ENCODE measurements at regions not wholly inside any gene's neighbourhood (a gene's known extent, or its start where the extent isn't known, plus 50 kb on each side); places are given as distances from the start of the nearest gene placed in this dataset.
"Not testable (repeated sequence)": the region's sequence is repeated elsewhere in the genome, so short reads cannot be mapped to it uniquely, and the experiment has no call there.

DNA sequence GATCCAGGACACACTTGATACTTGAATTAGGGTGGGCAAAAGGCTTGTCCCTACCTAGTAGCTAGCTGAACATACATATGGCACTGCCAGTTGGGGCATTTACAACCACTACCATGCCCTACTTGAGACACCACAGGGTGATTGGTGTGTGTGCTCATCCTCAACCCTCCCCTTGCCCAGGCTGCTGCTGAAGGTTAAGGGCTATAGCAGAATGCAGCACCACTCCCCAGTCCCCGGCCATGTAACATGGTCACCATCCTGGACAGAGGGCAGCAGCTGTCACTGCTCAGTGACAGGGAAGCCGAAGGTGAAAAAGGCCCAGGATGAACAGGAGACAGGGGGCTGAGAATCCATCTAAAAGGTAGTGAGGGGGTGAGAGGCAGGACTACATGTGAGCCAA is 273.9 kb upstream of the SGCD start:
- no peaks in the 10 kb centered on the region for H3K4me1 Mint-ChIP-seq (ENCODE audit: low read depth)
- H3K4me3 Mint-ChIP-seq: no peak overlapping the region
- H3K36me3 Mint-ChIP-seq (ENCODE audit: low read depth): no peaks in the 10 kb centered on the region
- no peaks in the 10 kb centered on the region; the same call in 1 of the 2 replicates for H3K27me3 Mint-ChIP-seq (ENCODE audit: insufficient read depth)
- no peak overlapping the region for H3K27ac Mint-ChIP-seq
- TF ChIP-seq, protein P1, sequence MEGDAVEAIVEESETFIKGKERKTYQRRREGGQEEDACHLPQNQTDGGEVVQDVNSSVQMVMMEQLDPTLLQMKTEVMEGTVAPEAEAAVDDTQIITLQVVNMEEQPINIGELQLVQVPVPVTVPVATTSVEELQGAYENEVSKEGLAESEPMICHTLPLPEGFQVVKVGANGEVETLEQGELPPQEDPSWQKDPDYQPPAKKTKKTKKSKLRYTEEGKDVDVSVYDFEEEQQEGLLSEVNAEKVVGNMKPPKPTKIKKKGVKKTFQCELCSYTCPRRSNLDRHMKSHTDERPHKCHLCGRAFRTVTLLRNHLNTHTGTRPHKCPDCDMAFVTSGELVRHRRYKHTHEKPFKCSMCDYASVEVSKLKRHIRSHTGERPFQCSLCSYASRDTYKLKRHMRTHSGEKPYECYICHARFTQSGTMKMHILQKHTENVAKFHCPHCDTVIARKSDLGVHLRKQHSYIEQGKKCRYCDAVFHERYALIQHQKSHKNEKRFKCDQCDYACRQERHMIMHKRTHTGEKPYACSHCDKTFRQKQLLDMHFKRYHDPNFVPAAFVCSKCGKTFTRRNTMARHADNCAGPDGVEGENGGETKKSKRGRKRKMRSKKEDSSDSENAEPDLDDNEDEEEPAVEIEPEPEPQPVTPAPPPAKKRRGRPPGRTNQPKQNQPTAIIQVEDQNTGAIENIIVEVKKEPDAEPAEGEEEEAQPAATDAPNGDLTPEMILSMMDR (IDR thresholded peaks at IDR 0.05): no peak
- DNase-seq: no peak
- H3K9me3 Mint-ChIP-seq: peaks cover 19% of the 10 kb centered on the region

DNA sequence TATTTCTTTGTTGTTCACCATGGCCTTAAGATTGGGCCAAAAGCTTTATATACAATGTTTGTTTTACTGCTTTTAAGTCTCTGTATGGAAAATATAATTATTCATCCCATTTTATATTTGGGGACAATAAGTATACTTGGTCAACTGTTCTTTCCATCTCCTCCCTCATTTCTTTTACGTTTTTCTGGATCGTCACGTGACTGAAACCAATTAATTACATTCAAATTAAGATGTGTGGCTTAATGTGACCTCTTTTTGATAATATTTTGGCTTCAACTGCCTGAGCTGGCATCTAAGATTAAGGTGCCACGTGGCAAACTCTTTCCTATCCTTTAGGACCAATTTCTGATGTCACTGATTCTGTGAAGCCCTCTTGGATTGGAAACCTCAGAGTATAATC is 250.1 kb upstream of the SGCD start:
- Mint-ChIP-seq H3K9me3 (peaks cover 50% of the 10 kb centered on the region), H3K4me3 (no peak overlapping the region), H3K27ac (no peak overlapping the region), H3K27me3 (ENCODE audit: insufficient read depth) (no peaks in the 10 kb centered on the region), H3K36me3 (ENCODE audit: low read depth) (peaks cover 10% of the 10 kb centered on the region), H3K4me1 (ENCODE audit: low read depth) (no peaks in the 10 kb centered on the region)
- DNase-seq: no peak
- TF ChIP-seq, protein P1 (IDR thresholded peaks at IDR 0.05): no peak

DNA sequence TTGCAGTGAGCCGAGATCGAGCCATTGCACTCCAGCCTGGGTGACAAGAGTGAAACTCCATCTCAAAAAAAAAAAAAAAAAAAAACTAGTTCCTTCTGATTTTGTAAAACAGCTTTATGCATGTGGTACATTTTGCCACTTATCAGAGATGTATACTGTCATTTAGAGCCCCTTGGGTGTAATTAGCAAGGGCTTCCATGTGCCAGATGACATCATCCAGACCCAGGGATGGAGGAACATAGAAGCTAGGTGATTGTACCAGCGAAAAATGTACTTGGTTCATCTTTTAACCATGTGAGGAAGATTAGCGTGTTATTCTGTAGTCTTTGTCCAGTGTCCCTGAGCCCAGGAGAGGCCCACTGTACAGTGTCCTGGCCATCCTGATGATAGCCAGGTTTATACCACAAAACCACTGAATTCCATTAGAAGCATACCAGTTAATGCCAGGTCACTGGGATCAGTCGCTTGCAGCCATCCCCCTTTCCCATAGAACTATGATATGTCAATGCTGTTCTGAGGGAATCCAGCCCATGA is 239.3 kb upstream of the SGCD start:
- no peak overlapping the region for H3K27ac Mint-ChIP-seq
- H3K36me3 Mint-ChIP-seq (ENCODE audit: low read depth): peaks cover 7% of the 10 kb centered on the region; the same call in 1 of the 2 replicates
- peaks cover 62% of the 10 kb centered on the region for H3K9me3 Mint-ChIP-seq
- DNase-seq: no peak
- no peaks in the 10 kb centered on the region for H3K27me3 Mint-ChIP-seq (ENCODE audit: insufficient read depth)
- no peaks in the 10 kb centered on the region for H3K4me1 Mint-ChIP-seq (ENCODE audit: low read depth)
- H3K4me3 Mint-ChIP-seq: no peak overlapping the region
- TF ChIP-seq, protein P1 (IDR thresholded peaks at IDR 0.05): no peak

DNA sequence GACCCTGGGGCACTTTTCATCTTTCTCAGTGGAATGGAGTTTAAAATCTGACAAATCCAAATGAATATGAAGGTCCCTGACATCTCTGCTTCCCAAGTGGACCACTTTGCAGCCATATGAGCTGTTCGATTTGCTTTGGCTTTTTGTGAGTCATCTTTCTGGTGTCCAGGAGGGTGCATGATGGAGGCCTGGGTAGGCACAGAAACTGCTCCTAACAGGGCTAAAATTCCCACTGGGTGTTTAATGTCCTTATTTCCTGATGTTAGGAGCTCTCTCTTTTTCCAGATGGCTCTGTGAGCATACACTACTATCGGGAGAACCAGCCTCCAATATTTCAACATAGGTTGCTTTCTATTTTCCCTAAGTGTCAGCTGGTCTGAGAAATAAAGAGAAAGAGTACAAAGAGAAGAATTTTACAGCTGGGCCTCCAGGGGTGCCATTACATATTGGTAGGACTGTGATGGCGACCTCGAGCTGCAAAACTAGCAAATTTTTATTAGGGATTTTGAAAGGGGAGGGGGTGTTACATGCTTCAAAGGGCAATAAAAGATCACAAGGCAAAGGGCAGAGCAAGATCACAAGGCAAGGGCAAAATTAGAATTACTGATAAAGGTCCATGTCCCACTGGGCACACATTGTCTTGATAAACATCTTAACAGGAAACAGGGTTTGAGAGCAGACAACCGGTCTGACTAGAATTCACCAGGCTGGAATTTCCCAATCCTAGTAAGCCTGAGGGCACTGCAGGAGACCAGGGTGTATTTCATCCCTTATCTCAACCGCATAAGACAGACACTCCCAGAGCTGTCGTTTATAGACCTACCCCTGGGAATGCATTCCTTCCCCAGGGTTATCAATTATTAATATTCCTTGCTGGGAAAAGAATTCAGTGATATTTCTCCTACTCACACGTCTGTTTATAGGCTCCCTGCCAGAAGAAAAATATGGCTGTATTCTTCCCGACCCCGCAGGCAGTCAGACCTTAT is 236.7 kb upstream of the SGCD start:
- peaks cover 64% of the 10 kb centered on the region for H3K9me3 Mint-ChIP-seq
- not testable (repeated sequence) for H3K4me1 Mint-ChIP-seq (ENCODE audit: low read depth); DNase-seq; H3K27me3 Mint-ChIP-seq (ENCODE audit: insufficient read depth); H3K36me3 Mint-ChIP-seq (ENCODE audit: low read depth); H3K4me3 Mint-ChIP-seq; H3K27ac Mint-ChIP-seq

DNA sequence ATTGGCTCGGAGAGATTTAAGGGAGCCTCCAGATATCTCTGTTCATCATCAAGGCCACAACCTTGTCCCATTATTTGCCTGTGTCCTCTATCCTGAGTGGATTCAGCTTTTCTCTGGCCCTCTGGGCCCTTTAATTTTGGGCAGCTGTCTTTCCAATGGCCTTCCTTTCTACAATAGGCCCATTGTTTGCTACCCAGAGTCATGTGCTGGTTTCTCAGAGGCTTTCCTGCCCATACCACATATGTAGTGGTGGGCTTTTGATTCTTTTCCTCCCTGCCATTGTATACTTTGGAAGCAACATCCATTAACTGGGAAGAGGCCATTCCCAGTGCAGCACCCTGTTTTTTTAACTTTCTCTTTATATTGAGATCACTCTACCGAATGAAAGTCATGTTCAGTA is 233.9 kb upstream of the SGCD start:
- Mint-ChIP-seq H3K9me3 (peaks cover 73% of the 10 kb centered on the region), H3K27me3 (ENCODE audit: insufficient read depth) (no peaks in the 10 kb centered on the region), H3K4me3 (no peak overlapping the region), H3K27ac (no peak overlapping the region), H3K4me1 (ENCODE audit: low read depth) (no peaks in the 10 kb centered on the region), H3K36me3 (ENCODE audit: low read depth) (peaks cover 7% of the 10 kb centered on the region; the same call in 1 of the 2 replicates)
- TF ChIP-seq, protein P1 (IDR thresholded peaks at IDR 0.05): no peak
- no peak for DNase-seq

DNA sequence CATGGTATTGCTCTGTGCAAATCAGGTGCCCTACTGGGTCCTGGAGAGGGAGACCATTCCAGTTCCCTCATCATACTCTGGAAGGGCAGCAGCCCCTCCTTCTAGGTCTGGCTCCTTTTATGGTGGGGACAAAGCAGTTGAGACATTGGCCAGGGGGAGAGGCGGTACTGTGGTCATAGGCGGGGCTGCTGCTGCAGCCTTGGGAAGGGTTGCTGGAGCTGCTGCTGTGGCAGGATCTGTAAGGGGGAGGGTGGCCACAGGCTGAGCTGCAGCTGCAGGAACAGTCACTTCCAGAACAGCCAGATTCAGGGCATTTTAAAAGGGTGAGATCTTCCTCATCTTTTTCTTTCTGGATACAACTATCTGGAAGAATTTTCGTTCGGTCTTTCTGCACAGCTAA is 233.0 kb upstream of the SGCD start:
- DNase-seq: no peak
- TF ChIP-seq, protein P1 (IDR thresholded peaks at IDR 0.05): no peak
- Mint-ChIP-seq H3K27ac (no peak overlapping the region), H3K4me1 (ENCODE audit: low read depth) (no peaks in the 10 kb centered on the region), H3K36me3 (ENCODE audit: low read depth) (peaks cover 7% of the 10 kb centered on the region; the same call in 1 of the 2 replicates), H3K9me3 (peaks cover 70% of the 10 kb centered on the region), H3K4me3 (no peak overlapping the region), H3K27me3 (ENCODE audit: insufficient read depth) (no peaks in the 10 kb centered on the region)
